ENCODE measurements at regions not wholly inside any gene's neighbourhood (a gene's known extent, or its start where the extent isn't known, plus 50 kb on each side); places are given as distances from the start of the nearest gene placed in this dataset.

GRCh38 chr4:178963446-178964045 is 1521.3 kb upstream of the AGA start:
- TF ChIP-seq CTCF (IDR thresholded peaks at IDR 0.05; ENCODE audit: insufficient read depth, low read depth, low read length), result no peak
- TF ChIP-seq EZH2 (IDR thresholded peaks at IDR 0.05; ENCODE audit: insufficient read depth, low read length), result no peak
